ENCODE measurements at regions not wholly inside any gene's neighbourhood (a gene's known extent, or its start where the extent isn't known, plus 50 kb on each side); places are given as distances from the start of the nearest gene placed in this dataset.

DNA sequence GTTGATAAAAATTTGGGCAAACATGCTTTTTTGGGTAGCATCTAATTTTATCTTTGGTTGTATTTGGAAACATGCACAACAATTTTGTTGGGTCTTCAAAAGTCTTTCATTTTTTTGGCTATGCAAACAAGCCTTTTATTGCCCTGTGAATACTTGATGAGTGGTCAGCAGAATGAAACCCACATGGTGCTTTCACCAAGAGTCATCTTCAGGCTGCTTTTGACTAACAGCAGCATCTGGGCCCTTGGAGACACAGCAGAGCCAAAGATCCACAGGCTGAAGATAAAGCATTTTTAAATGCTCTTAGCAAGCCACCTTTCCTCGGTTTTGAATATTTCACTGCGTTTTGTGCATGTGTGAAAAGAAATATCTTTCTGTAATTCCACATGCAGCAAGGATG is 154.9 kb downstream of the FGF9 start:
- TF ChIP-seq, protein P1, sequence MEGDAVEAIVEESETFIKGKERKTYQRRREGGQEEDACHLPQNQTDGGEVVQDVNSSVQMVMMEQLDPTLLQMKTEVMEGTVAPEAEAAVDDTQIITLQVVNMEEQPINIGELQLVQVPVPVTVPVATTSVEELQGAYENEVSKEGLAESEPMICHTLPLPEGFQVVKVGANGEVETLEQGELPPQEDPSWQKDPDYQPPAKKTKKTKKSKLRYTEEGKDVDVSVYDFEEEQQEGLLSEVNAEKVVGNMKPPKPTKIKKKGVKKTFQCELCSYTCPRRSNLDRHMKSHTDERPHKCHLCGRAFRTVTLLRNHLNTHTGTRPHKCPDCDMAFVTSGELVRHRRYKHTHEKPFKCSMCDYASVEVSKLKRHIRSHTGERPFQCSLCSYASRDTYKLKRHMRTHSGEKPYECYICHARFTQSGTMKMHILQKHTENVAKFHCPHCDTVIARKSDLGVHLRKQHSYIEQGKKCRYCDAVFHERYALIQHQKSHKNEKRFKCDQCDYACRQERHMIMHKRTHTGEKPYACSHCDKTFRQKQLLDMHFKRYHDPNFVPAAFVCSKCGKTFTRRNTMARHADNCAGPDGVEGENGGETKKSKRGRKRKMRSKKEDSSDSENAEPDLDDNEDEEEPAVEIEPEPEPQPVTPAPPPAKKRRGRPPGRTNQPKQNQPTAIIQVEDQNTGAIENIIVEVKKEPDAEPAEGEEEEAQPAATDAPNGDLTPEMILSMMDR (IDR thresholded peaks at IDR 0.05; ENCODE audit: borderline replicate concordance, insufficient read depth, low read depth, low read length): no peak
- no peak overlapping the region for H3K4me3 ChIP-seq (ENCODE audit: low read depth, low read length)

DNA sequence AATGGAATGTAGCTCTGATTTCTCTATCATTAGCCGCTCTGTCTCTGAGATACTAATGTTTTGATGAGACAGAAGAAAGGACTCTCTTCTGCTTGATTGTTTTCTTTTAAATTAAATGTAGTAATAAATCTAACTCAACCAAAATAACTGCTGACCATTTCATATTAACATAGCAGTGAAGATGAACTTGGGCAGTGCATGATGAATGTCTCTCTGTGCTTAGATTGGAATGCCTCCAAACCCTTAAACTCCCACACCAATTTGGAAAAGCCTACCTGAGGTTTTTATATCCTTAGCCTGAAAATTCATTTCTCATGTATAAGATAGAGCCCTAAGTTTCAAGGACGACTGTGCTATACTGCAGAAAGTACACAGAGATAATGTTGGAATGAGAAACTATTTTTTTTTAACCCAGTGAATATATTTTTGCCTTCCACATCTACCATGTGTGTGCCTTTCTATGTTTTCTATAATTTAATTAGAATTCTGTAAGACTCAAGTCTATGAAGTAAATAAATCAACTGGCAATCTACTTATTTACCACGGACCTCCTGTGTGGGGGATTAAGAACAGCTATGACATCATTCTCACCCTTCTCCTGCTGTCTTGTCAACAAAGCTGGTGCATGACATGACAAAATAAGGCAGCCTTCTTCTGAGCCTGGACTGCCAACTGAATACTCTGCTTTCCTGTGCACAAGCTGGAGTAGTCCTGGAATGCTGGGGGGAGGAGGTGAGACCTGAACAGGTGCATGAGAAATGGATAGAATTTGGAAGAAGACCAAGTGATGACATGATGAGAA is 155.5 kb downstream of the FGF9 start:
- H3K4me3 ChIP-seq (ENCODE audit: low read depth, low read length): no peak overlapping the region
- TF ChIP-seq, protein P1 (IDR thresholded peaks at IDR 0.05; ENCODE audit: borderline replicate concordance, insufficient read depth, low read depth, low read length): no peak

DNA sequence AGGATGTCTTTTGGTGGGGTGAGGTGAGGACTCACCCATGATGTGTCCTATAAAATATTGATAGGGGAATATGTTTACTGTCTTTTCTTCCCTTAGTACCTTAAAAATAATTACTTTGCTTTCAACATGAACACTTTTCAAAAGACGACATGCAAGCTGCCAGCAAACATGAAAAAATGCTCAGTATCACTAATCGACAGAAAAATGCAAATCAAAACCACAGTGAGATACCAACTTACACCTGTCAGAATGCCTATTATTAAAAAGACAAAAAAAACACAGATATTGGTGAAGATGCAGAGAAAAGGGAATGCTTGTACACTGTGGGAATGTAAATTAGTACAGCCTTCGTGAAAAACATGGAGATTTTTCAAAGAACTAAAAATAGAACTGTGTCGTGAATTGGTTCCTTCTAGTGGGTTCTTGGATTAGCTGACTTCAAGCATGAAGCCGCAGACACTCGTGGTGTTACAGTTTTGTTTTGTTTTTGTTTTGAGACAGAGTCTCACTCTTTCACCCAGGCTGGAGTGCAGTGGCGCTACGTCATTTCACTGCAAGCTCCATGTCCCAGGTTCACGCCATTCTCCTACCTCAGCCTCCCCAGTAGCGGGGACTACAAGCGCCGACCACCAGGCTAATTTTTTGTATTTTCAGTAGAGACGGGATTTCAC is 160.9 kb downstream of the FGF9 start:
- H3K4me3 ChIP-seq (ENCODE audit: low read depth, low read length): no peak overlapping the region
- TF ChIP-seq, protein P1 (IDR thresholded peaks at IDR 0.05; ENCODE audit: borderline replicate concordance, insufficient read depth, low read depth, low read length): no peak

DNA sequence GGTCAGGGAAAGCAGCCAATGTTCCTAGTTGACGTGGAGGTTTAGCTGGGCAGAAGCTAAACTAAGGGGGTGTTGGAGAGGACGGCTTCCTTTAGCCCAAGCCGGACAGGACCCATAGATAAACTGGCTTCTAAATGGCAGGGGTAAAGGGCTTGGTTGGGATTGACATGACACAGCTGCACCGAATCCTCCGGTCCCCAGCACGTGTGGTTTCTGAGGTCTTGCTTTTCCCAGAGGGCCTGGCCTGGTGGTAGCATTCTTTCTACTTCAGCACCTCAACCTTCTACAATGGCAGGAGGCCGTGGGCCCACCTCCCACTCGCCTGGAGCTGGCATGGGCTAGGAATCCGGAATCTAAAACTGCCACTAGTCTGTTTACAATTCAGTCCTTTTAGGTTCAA is 163.0 kb downstream of the FGF9 start:
- TF ChIP-seq, protein P1 (IDR thresholded peaks at IDR 0.05; ENCODE audit: borderline replicate concordance, insufficient read depth, low read depth, low read length): no peak
- no peak overlapping the region for H3K4me3 ChIP-seq (ENCODE audit: low read depth, low read length)

DNA sequence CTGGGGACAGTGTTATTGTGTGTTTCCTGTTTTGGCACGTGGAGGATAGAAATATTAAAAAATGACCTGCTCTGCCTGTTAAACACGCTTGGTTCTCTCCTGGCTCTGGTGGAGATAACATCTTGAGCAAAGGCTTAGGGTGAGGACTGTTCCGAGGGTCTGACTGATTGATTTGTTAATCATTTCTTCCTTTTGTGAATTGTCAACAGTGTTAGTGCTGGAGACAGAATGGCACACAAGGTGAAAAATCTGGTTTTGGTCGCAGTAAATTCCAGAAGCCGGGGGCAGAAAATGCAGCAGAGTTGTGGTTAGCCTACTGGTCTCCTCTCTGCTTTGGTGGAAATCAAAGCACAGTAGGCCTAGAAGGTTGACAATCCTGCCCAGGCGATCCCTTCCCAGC is 163.6 kb downstream of the FGF9 start:
- TF ChIP-seq, protein P1 (IDR thresholded peaks at IDR 0.05; ENCODE audit: borderline replicate concordance, insufficient read depth, low read depth, low read length): no peak
- H3K4me3 ChIP-seq (ENCODE audit: low read depth, low read length): no peak overlapping the region

DNA sequence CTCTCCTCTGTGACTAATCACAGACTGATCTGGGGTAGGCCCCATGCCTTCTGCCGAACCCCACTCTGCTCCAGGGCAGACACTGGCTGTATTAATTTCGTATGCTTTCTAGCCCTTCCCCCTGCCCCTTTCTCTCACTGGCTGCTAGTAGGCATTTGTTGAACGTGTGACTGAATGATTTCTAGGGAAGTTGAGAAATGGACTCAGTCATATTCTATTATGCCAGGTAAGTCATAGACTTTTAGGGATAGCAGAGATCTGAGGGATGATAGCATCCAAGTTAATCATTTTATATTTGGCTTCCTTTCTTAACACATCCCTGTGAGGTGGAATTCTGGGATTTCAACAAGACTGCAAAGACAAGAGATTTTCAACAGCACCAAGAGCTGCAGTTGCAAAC is 166.4 kb downstream of the FGF9 start:
- H3K4me3 ChIP-seq (ENCODE audit: low read depth, low read length): no peak overlapping the region
- TF ChIP-seq, protein P1 (IDR thresholded peaks at IDR 0.05; ENCODE audit: borderline replicate concordance, insufficient read depth, low read depth, low read length): no peak

Measured in GM12875 (cell line).